Stimulated activated CD4-positive, alpha-beta T cell treated with anti-CD3 and anti-CD28 coated beads, Interleukin-4, amount 100 ng/mL, for 24 hours (primary cell): ENCODE measurements at regions not wholly inside any gene's neighbourhood (a gene's known extent, or its start where the extent isn't known, plus 50 kb on each side); places are given as distances from the start of the nearest gene placed in this dataset.
"Not testable (repeated sequence)": the region's sequence is repeated elsewhere in the genome, so short reads cannot be mapped to it uniquely, and the experiment has no call there.

ENCODE experiments used
- DNase-seq: peaks from one replicate; pipeline ENCODE4 v3.0.0-alpha.2; 2020

DNA sequence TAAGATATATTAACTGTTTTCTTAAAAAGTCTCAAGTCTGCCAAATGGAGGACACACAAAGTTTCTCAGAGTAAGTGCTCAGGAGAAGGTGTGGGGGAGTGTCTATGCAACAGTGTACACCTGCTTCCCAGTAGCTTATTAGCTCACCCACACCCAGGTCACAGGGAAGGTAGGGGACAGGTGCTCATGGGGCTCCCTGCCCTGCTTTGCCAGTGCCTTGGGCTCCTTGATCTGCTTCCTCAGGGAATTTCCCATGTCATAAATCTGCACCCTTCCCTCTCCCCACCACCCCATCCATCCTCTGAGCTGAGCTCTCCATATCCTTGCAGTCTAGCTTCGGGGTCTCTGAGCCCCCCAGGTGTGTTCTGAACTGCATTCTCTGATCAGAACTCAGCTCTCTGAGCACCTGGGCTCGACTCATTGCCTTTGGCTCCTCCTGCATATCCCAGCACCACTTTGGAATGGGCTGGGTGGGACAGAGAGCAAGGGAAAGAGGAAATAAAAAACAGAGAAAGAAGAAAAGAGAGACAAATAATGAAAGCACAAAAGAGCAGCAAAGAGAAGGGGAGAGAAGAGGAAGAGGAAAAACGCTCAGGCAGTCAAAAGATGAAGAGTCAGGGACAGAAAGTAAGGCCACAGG is 87.0 kb upstream of the ATP1B1 start:
- no peak for DNase-seq

DNA sequence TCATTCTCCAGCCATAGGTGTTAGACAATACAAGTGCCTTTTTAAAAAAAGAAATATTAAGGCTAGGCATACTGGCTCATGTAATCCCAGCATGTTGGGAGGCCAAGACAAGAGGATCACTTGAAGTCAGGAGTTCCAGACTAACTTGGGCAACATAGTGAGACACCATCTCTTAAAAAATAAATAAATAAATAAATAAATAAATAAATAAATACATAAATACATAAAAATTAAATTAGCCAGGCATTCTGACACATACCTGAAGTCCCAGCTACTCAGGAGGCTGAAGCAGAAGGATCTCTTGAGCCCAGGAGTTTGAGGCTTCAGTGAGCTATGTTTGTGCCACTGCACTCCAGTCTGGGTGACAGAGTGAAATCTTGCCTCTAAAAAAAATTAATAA is 85.8 kb upstream of the ATP1B1 start:
- no peak for DNase-seq

DNA sequence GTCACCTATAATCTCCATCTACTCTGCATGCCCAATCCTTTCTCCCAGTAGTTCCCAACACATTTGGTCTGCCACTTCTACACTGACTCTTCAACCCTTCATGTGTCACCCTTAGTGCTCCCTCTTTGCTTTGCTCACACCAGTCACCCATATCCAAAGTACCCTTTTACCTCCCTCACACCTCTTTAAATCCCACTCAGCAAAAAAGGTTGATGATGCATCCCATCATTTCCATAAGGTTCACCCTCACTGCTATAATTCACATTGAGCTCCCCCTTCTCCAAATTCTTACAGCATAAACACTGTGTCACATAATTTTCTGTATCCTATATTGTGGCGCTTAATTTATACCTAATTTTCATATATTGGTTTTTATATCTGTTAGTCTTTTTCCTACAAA is 83.8 kb upstream of the ATP1B1 start:
- DNase-seq = no peak

DNA sequence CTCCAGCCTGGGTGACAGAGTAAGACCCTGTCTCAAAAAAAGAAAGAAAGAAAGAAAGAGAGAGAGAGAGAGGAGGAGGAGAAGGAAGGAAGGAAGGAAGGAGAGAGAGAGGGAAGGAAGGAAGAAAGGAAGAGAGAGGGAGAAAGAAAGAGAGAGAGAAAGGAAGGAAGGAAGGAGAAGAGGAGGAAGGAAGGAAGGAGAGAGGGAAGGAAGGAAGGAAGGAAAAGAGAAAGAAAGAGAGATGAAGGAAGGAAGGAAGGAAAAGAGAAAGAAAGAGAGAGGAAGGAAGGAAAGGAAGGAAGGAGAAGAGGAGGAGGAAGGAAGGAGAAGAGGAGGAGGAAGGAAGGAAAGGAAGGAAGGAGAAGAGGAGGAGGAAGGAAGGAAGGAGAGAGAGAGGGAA is 82.2 kb upstream of the ATP1B1 start:
- DNase-seq = no peak

DNA sequence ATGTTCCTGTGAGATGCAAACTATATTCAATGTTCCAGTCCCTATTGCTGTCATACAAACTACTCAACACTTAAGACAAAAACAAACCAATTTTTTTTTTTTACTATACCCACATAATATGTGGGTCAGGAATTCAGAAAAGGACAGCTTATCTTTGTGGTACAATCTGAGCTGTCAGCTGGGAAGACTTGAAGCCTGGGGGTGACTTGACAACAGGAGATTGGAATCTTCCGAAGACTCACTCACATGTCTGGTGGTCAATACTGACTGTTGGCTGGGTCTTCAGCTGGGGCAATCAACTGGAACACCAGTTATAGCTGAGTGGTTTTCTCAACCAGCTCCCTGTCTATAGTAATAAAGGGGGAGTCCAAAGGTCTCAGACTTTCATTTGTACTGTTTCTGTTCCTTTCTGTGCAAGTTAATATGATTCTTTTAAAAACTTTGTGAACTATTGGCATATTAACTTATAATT is 81.7 kb upstream of the ATP1B1 start:
- DNase-seq = no peak

DNA sequence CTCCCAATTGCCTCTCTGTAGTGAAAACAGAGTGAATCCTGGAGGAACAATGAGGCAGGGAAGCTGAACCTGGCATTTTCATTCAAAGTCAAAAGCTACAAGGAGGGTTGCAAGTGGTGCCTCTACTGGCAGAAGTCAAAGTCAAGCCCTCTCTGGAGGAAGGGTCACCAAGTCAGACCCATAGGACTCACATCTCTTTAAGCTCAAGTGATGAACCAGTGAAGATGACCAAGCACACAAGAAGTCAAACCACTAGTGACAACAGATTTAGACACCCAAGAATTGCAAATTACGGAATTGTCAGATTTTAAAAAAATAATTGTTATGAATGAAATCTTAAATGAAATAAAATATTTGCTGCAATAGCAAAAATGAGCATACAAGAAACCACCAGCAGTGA is 81.1 kb upstream of the ATP1B1 start:
- no peak for DNase-seq

DNA sequence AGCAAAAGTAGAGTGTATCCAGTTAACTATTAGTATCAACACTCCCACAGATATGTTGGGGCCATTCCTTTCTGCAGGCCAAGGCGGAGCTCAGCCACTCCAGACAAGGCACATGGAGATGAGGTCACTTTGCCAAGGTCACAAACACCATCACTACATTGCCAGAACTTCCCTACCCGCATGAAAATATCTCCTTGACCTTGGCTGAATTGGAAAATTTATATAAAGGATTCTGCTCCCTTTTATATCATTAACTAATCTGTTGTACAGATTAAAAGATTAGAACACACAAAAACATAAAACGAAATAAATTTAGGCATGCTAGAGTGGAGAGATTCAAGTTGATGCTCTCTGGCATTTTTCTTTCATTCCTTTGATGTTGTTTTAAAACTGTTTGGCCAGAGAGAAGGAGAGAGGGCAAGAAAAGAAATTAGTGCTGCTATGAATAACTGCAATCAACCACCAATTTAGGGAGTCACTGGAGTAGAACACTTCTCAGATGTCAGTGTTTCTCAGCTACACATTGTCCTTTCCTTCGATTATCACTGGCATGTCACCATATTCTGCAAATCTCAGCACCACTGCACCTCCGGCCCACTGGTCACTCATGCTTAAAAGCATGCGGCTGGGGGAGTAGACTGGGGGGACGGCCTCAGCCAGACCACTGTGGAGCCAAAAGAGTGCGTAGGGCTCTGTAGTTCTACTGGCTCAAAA is 78.7 kb upstream of the ATP1B1 start:
- no peak for DNase-seq

DNA sequence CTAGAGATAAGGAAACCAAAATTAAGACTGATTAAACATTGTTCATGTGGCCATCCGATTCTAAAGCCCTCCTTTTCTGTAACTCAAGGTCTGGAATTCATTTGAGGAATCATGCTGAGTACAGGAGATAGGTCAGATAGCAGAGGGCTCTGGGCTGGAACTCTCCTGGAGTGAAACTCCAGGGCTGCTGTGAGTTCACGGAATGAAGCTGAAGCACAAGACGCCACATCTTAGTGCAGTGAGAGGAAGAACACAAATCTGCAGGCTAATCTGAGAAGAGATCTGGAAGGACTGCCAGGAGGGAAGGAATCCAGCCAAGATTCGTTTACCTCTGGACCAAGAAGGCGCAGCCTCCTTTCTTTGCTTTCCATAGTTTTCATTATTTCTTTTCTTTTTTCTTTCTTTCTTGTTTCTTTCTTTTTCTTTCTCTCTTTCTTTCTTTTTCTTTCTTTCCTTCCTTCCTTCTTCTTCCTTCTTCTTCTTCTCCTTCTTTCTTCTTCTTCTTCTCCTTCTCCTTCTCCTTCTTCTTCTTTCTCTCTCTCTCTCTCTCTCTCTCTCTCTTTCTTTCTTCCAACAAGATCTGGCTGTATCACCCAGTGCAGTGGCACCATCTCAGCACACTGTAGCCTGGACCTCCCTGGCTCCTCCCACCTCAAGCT is 74.8 kb upstream of the ATP1B1 start:
- no peak for DNase-seq

DNA sequence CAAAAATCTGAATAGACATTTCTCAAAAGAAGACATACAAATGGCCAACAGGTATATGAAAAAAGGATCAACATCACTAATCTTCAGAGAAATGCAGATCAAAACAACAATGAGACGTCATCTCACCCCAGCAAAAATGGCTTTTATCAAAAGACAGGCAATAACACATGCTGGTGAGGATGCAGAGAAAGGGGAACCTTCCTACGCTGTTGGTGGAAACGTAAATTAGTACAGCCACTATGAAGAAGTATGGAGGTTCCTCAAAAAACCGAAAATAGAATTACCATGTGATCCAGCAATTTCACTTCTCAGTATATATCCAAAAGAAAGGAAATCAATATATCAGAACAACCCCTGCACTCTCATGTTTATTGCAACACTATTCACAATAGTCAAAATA is 65.1 kb upstream of the ATP1B1 start:
- DNase-seq = no peak

DNA sequence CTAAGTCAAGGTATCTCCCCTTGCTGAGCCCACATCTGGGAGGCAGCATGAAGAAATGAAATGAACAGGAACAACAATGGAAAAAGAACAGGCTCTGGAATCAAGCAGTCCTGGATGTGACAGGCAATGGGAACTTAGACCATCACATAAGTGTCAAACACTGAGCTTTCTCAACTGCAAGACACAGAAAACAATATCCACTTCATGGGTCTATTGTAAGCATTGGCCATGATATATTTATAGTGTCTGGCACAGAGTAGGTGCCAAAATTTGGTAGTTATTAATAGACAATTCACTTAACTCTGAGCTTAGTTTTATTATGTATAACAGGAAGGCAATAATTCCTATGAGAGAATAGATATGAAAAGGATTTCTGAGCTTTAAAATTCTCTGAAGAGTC is 64.1 kb upstream of the ATP1B1 start:
- no peak for DNase-seq

DNA sequence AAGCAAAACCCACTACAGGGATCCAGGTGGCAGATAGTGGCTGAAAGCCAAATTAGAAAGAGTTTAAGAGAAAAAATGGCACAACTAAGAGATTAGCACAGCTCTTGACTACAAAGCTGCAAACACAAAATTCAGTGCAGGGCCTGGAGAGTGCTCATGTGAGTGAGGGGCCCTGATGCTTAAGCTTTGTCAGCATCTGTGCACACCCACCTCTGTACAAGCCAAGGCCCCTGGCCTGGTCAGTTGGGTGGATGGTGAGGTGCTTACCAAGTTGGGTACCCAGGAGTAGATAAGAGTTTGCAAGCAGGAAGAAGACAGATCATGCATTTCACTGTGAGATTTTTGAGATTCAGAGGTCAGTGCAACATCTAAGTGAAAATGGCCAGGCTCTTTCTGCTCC is 62.7 kb upstream of the ATP1B1 start:
- no peak for DNase-seq

DNA sequence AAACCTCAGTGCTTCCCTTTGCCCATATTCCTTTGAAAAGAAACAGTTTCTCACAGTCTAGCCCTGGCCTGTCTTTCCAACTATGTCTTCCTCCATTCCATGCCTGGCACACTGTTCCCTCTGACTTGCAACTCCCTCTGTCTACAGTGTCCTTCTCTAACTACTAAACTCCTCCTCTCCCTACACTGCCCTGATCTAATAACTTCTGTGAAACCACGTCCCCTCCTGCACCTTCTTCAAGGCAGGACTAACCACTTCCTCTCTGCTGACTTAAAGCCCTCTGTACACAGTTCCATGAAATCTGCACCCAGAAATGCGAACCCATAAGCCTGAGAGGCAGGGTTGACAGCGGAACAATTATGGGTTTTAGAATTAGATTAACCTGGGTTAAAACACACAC is 62.2 kb upstream of the ATP1B1 start:
- peak; percentile 20 for DNase-seq

DNA sequence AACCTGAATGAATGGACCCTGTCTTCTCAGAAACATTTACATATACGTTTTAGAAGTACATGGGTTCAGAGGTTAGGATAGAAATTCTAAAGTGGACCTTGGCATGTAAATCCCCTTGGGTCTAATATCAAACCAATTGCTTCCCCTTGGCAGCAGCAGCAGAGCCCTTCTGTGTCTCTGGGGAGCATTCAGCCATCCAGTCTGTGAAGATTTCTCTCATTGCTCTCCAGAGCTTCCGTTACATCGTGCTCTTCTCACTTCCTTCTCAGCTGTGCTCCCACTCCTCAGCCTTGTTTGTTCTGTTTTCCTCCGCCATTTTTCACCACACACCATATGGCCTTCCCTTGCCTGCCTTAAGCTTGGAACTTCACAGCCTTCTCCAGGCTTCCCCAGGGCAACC is 61.5 kb upstream of the ATP1B1 start:
- DNase-seq = no peak

DNA sequence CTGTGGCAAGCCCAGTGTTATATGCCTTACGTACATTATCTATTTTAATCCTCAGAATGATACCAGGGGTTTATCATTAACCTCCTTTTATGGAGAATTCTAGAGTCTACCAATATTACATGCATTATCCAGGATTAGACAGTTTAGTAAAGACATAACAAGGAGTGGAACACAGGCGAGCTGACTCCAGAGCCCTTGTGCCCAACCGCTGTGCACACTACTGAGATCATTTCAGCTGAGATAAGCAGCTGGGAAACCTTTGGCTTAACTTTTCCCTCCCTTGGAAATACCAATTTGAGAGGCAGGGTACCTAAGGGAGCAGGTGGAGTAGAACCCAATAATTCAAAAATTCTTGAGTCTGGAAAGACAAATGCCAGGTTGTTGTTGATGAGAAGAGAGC is 59.8 kb upstream of the ATP1B1 start:
- no peak for DNase-seq

DNA sequence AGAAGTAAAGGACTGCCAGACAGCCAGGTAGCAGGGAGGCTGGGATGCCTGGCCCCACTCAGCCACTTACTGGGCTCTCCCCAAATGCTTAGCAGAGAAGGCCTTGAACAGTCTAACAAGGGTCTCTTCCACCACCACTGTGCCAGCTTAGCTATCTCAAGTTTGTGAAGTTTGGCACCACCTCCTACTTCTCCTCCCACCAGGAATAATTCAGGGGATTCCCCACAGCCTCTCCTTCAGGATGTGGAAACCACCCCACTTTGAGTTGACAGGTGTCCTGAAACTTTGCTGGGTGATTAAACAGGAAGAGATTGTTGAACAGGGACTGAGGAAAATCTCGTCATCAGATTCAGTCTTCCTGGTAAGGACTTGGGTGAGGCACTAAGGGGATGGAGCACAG is 59.4 kb upstream of the ATP1B1 start:
- DNase-seq = no peak

DNA sequence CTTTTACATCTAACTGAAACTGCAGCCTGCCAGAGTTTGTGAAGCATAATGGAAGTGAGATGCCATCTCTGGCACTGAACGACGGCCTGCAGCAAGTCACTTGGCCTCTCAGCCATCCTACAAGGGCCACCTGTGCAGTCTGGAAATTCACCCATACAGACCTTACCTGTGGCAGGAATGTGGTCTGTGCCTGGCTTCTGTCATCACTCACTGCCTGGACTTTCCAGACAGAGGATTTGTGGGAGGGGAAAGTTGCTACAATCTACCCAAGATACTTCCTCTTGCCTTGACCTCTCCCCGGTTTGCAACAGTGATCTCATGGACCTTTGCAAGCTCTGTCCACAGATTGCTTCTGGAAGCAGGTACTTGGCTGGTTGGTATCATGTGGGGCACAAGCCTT is 58.4 kb upstream of the ATP1B1 start:
- DNase-seq = no peak

DNA sequence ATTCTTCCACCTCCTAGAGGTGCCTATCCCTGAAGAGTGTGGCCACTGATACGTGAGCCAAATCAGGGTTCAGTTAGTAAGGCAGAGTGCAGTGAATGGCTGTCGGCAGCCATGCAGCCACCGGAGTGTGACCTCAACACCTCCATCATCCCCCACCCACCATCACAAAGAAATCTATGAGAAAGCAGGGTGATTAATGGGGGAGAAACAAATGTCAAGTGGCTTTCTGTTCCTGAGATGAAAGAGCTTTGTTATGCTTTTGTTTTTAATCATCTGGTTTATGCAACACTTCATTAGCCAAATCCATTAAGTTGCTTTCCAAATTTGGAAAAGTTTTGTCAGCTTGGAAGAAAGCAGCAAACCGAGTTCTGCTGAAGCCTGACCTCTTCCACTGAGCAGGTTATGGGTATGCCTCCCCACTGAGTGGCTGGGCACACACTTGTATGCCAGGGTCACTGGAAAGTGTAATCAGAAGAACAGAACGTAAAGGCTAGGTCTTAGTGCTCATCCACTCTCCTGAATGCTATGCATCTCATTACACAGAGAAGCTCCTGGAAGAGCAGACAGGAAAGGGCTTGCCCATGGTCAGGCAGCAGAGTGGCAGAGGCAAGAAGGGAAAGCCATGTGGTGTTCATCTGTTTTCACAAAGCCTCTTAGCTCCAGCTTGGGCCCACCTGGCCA is 57.1 kb upstream of the ATP1B1 start:
- DNase-seq = peak; percentile 54

DNA sequence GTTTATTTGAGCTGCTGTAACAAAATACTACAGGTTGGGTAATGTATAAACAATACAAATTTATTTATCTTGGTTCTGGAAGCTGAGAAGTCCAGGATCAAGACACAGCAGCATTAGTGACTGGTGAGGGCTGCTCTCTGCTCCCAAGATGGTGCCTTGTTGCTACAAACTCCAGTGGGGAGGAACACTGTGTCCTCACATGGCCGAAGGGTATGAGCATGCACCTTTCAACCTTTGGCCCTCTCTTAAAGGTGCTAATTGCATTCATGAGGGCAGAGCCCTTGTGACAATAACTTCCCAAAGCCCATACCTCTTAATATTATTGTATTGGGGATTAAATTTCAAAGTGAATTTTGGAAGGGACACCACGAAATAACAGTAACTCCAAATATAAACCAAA is 55.3 kb upstream of the ATP1B1 start:
- no peak for DNase-seq

DNA sequence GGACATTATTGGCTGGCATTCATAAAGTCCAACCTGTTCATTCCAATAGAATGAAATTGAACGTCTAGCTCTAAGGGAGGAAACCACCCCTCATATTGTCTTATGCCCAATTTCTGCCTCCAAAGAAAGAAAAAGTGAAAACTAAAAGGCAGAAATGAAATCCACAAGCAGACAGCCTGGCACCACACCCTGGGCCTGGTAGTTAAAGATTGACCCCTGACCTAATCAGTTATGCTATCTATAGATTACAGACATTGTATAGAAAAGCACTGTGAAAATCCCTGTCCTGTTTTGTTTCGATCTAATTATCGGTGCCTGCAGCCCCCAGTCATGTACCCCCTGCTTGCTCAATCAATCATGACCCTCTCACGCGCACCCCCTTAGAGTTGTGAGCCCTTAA is 54.3 kb upstream of the ATP1B1 start:
- not testable (repeated sequence) for DNase-seq

DNA sequence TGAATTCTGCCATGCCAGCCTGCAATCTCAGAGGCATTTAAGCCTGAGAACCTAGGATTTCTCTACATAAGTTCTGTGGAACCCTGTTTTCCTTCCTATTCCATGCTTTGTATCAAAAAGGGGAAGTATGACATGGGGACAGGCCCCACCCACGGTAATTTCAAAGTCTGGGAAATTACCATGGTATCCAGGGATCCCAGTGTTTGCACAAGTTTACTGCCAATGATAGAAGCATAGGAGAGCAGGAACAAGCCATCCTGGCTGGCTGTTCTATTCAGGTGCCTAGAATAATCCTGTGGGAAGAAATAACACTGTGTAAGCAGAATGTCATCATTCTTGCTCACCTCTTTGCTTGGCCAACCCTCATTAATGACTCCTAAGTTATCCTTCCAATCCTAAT is 53.8 kb upstream of the ATP1B1 start:
- DNase-seq = no peak

DNA sequence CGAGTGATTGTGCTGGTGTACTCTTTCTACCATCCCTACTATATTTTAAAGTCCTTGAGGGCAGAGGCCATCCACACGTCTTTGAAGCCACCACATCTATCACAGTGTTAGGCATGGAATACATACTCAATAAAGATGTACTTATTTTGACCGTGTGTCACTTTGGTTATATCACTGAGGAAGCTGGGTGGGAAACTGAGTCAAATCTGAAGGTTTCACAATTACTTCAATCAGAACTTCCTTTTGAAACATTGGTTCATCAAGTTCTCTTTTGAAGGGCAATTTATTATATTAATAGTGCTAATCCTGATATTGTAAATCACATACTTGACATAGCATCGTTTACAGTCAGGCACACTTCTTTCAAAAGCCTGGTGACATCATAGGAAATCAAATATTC is 53.3 kb upstream of the ATP1B1 start:
- no peak for DNase-seq
